ENCODE measurements at regions not wholly inside any gene's neighbourhood (a gene's known extent, or its start where the extent isn't known, plus 50 kb on each side); places are given as distances from the start of the nearest gene placed in this dataset.
"Not testable (repeated sequence)": the region's sequence is repeated elsewhere in the genome, so short reads cannot be mapped to it uniquely, and the experiment has no call there.

DNA sequence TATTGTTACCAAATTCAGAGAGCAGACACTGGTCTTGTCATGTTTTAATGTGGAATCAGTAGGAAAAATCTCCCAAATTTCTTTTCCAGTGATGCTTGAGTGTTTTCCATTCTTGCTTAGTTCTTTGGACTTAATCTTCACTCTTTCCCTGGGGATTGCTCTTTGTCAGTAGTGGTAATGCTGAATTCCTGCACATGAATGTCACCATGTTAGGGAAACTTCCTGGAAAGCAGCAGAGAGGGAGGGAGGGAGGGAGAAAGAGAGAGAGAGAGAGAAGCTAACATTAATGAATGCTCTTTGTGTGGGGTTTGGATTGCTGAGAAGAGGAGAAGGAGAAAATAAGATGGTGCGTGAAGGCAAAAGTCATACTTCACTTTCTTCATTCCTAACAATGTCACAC is 295.3 kb upstream of the COBL start:
- CTCF ChIA-PET: no interaction called here

GRCh38 chr7:51607447-51607846 is 290.8 kb upstream of the COBL start:
- no peak for DNase-seq
- Mint-ChIP-seq H3K4me3 (no peak overlapping the region), H3K27ac (no peak overlapping the region), H3K9me3 (ENCODE audit: low read depth) (peaks cover 5% of the 10 kb centered on the region), H3K36me3 (no peaks in the 10 kb centered on the region), H3K4me1 (no peaks in the 10 kb centered on the region), H3K27me3 (no peaks in the 10 kb centered on the region)
- CTCF ChIA-PET: no interaction called here
- no peak for ATAC-seq

More for the DNA sequence above, 295.3 kb upstream of the COBL start:
- DNase-seq (no peak), ATAC-seq (no peak)
- Mint-ChIP-seq H3K4me3 (no peak overlapping the region), H3K4me1 (no peaks in the 10 kb centered on the region), H3K36me3 (no peaks in the 10 kb centered on the region), H3K27ac (no peak overlapping the region), H3K27me3 (no peaks in the 10 kb centered on the region), H3K9me3 (ENCODE audit: low read depth) (peaks cover 3% of the 10 kb centered on the region)

GRCh38 chr7:51606601-51607154 is 290.1 kb upstream of the COBL start:
- ATAC-seq: no peak
- DNase-seq: no peak
- Mint-ChIP-seq H3K9me3 (ENCODE audit: low read depth) (peaks cover 6% of the 10 kb centered on the region), H3K36me3 (no peaks in the 10 kb centered on the region), H3K27ac (no peak overlapping the region), H3K4me1 (no peaks in the 10 kb centered on the region), H3K27me3 (no peaks in the 10 kb centered on the region), H3K4me3 (no peak overlapping the region)
- CTCF ChIA-PET: no interaction called here

- ATAC-seq (no peak), DNase-seq (no peak)
- Mint-ChIP-seq H3K27me3 (no peaks in the 10 kb centered on the region), H3K4me1 (no peaks in the 10 kb centered on the region), H3K4me3 (no peak overlapping the region), H3K36me3 (no peaks in the 10 kb centered on the region), H3K9me3 (ENCODE audit: low read depth) (peaks cover 7% of the 10 kb centered on the region), H3K27ac (no peak overlapping the region)
- CTCF ChIA-PET: no interaction called here
Measured at GRCh38 chr7:51602376-51602775, 285.8 kb upstream of the COBL start.

- peaks cover 5% of the 10 kb centered on the region for H3K9me3 Mint-ChIP-seq (ENCODE audit: low read depth)
- H3K36me3 Mint-ChIP-seq: no peaks in the 10 kb centered on the region
- H3K4me1 Mint-ChIP-seq: no peaks in the 10 kb centered on the region
- no peaks in the 10 kb centered on the region for H3K27me3 Mint-ChIP-seq
- H3K4me3 Mint-ChIP-seq: no peak overlapping the region
- CTCF ChIA-PET: no interaction called here
- DNase-seq: no peak
- no peak for ATAC-seq
- H3K27ac Mint-ChIP-seq: no peak overlapping the region
Measured at GRCh38 chr7:51601461-51601860, 284.9 kb upstream of the COBL start.

GRCh38 chr7:51599935-51600334 is 283.3 kb upstream of the COBL start:
- H3K36me3 Mint-ChIP-seq; DNase-seq; H3K4me3 Mint-ChIP-seq; ATAC-seq; CTCF ChIA-PET; H3K9me3 Mint-ChIP-seq (ENCODE audit: low read depth); H3K4me1 Mint-ChIP-seq; H3K27me3 Mint-ChIP-seq; H3K27ac Mint-ChIP-seq: not testable (repeated sequence)

- Mint-ChIP-seq H3K36me3 (no peaks in the 10 kb centered on the region), H3K9me3 (ENCODE audit: low read depth) (peaks cover 2% of the 10 kb centered on the region), H3K4me1 (no peaks in the 10 kb centered on the region), H3K4me3 (no peak overlapping the region), H3K27ac (no peak overlapping the region), H3K27me3 (no peaks in the 10 kb centered on the region)
- CTCF ChIA-PET: no interaction called here
- ATAC-seq: no peak
- DNase-seq: no peak
Measured at GRCh38 chr7:51593628-51594027, 277.0 kb upstream of the COBL start.

GRCh38 chr7:51592842-51593599 is 276.4 kb upstream of the COBL start:
- Mint-ChIP-seq H3K27me3 (no peaks in the 10 kb centered on the region), H3K27ac (no peak overlapping the region), H3K9me3 (ENCODE audit: low read depth) (peaks cover 2% of the 10 kb centered on the region), H3K4me1 (no peaks in the 10 kb centered on the region), H3K4me3 (no peak overlapping the region), H3K36me3 (no peaks in the 10 kb centered on the region)
- DNase-seq: no peak
- CTCF ChIA-PET: no interaction called here
- ATAC-seq: no peak

DNA sequence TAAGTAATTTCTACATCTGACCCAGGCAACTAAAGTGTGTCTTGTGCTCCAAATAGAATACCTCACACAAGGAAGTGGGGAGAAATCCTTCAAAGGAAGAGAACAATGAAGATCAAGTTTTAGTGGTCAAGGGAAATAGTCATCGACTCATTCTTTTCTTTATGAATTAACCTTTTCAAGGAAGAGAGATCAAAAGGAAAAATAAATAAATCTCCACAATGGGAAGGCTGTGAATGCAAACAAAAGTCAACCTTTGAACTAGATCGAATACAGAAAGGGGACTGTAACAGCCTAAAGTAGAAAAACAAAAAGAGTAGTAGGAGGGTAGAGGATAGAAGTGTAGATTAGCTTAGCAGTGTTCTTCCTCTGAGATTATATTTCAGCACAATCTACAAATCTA is 274.6 kb upstream of the COBL start:
- H3K4me3 Mint-ChIP-seq: no peak overlapping the region
- H3K9me3 Mint-ChIP-seq (ENCODE audit: low read depth): peaks cover 2% of the 10 kb centered on the region
- H3K27me3 Mint-ChIP-seq: no peaks in the 10 kb centered on the region
- CTCF ChIA-PET: no interaction called here
- H3K4me1 Mint-ChIP-seq: no peaks in the 10 kb centered on the region
- ATAC-seq (no peak), DNase-seq (no peak)
- H3K36me3 Mint-ChIP-seq: no peaks in the 10 kb centered on the region
- no peak overlapping the region for H3K27ac Mint-ChIP-seq

DNA sequence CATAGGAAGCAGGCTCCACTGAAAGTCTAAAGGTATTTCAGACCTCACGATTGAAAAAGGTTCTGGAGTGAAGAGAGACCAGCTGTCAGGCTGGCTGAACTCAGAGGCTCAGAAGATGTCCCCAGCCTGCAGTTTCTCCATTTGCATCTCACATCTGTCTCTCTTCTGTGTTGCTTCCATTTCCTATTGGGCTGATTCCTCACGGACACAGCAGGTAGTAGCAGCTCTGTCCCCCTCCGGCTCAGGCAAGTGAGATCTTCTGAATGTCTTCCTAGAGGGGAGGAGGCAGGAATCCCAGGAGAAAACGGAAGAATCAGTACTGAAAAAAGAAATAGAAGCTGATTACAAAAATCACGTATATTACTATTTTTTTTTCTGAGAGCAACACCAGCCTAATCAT is 274.1 kb upstream of the COBL start:
- no peak for DNase-seq
- no peak for ATAC-seq
- H3K27ac Mint-ChIP-seq: no peak overlapping the region
- CTCF ChIA-PET: no interaction called here
- no peaks in the 10 kb centered on the region for H3K27me3 Mint-ChIP-seq
- no peaks in the 10 kb centered on the region for H3K36me3 Mint-ChIP-seq
- no peaks in the 10 kb centered on the region for H3K4me1 Mint-ChIP-seq
- peaks cover 2% of the 10 kb centered on the region for H3K9me3 Mint-ChIP-seq (ENCODE audit: low read depth)
- no peak overlapping the region for H3K4me3 Mint-ChIP-seq

DNA sequence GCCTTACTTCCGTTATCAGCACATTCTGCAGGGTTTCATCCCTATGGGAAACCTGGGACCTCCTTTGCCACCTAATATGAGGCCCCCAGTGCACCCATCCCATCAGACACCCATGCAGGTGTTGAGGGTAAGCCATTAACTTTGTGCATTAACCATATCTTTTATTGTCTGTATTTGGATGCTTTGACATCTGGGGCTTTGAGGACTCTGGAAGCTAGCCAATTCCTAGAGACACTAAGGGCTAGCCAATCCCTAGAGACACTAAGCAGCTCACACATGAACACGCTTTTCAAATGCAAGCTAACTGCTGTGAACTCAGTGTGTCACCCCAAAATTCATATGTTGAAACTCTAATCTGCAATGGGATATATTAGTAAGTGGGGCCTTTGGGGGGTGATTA is 272.5 kb upstream of the COBL start:
- DNase-seq (no peak), ATAC-seq (no peak)
- CTCF ChIA-PET: no interaction called here

GRCh38 chr7:51587604-51588003 is 271.0 kb upstream of the COBL start:
- CTCF ChIA-PET: no interaction called here
- Mint-ChIP-seq H3K9me3 (ENCODE audit: low read depth) (no peaks in the 10 kb centered on the region), H3K27ac (no peak overlapping the region), H3K4me3 (no peak overlapping the region), H3K4me1 (no peaks in the 10 kb centered on the region), H3K27me3 (no peaks in the 10 kb centered on the region), H3K36me3 (no peaks in the 10 kb centered on the region)
- ATAC-seq (no peak), DNase-seq (no peak)

More for the DNA sequence above, 272.5 kb upstream of the COBL start:
- no peaks in the 10 kb centered on the region for H3K36me3 Mint-ChIP-seq
- H3K9me3 Mint-ChIP-seq (ENCODE audit: low read depth): peaks cover 2% of the 10 kb centered on the region
- H3K4me3 Mint-ChIP-seq: no peak overlapping the region
- H3K27ac Mint-ChIP-seq: no peak overlapping the region
- no peaks in the 10 kb centered on the region for H3K4me1 Mint-ChIP-seq
- H3K27me3 Mint-ChIP-seq: no peaks in the 10 kb centered on the region

DNA sequence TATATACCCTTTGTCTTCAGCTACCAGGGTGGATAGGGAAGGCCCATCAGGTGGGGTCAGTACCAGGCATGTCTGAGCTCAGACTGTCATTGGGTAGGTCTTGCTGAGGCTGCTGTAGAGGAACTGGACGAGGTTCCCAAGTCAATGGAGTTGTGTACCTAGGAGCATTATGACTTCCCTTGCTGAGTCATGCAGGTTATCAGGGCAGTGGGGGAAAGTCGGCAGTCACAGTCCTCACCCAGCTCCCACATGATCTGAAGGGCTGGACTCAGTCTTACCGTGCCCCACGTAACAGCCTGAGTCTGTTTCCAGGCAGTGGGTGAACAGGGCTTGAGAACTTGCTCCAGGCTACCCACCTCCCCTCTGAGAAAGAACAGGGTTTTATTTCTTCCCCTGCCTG is 260.8 kb upstream of the COBL start:
- Mint-ChIP-seq H3K27me3 (no peaks in the 10 kb centered on the region), H3K36me3 (no peaks in the 10 kb centered on the region), H3K27ac (no peak overlapping the region), H3K4me1 (no peaks in the 10 kb centered on the region), H3K4me3 (no peak overlapping the region), H3K9me3 (ENCODE audit: low read depth) (peaks cover 2% of the 10 kb centered on the region)
- CTCF ChIA-PET: no interaction called here
- no peak for DNase-seq
- ATAC-seq: no peak

DNA sequence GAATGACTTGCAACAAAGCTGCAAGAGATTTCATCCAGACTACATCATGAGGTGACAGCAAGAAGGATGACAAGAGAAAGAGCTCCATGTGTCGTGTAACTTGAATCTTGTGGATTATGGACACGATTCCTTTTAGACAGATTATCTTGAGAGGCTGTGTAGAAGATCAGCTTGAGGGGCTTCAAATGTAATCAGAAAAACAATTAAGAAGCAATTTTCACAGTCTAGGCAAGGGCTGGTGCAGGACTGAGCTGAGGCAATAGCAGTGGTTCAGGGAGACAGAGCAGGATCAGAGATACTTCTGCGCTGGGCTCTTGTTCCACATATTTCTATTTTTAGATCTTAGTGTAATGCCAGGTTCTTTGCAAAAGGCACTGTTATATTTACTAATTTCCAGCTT is 253.0 kb upstream of the COBL start:
- H3K27me3 Mint-ChIP-seq: no peaks in the 10 kb centered on the region
- no peaks in the 10 kb centered on the region for H3K4me1 Mint-ChIP-seq
- no peak overlapping the region for H3K4me3 Mint-ChIP-seq
- CTCF ChIA-PET: no interaction called here
- DNase-seq (no peak), ATAC-seq (no peak)
- H3K27ac Mint-ChIP-seq: no peak overlapping the region
- no peaks in the 10 kb centered on the region for H3K36me3 Mint-ChIP-seq
- H3K9me3 Mint-ChIP-seq (ENCODE audit: low read depth): peaks cover 11% of the 10 kb centered on the region

DNA sequence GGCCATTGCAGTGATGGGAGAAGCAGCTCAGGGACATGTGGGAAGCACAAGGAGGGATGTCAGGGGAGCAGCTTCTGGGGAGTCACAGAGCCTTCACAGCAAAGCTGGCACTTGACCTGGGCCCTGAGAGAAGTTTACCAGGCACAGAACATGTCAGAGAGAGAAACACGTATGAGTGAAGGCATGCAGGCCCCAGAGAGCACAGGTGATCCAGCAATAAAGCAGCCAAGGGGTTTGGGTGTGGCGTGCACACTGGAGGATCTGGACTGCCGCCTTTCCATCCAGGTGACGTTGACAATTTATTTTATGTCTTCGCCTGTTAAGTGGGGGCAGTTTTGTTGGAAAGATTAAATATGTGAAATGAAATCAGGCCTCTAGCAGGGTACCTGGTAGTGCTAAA is 252.6 kb upstream of the COBL start:
- CTCF ChIA-PET: no interaction called here
- no peak for DNase-seq
- H3K27me3 Mint-ChIP-seq: no peaks in the 10 kb centered on the region
- H3K9me3 Mint-ChIP-seq (ENCODE audit: low read depth): peaks cover 11% of the 10 kb centered on the region
- H3K4me1 Mint-ChIP-seq: no peaks in the 10 kb centered on the region
- ATAC-seq: no peak
- H3K27ac Mint-ChIP-seq: no peak overlapping the region
- H3K36me3 Mint-ChIP-seq: no peaks in the 10 kb centered on the region
- no peak overlapping the region for H3K4me3 Mint-ChIP-seq

Measured in activated CD8-positive, alpha-beta memory T cell treated with anti-CD3 and anti-CD28 coated beads, Interleukin-2, amount 10 ng/mL, durations not matched to agents 7 days and 5 days (primary cell).